Keratinocyte (primary cell): ENCODE measurements at regions not wholly inside any gene's neighbourhood (a gene's known extent, or its start where the extent isn't known, plus 50 kb on each side); places are given as distances from the start of the nearest gene placed in this dataset.

Source experiments
- DNase-seq: peaks from one replicate; pipeline ENCODE4 v3.0.0-alpha.2; 2011; ENCODE audit warnings: low read depth, missing footprints, low spot score
- FAIRE-seq: peaks from 2 replicates; lab custom pipeline; 2011; peaks lifted over from hg19 to GRCh38; lab: Jason Lieb, UNC
- H2AFZ ChIP-seq: 2 replicates; pipeline ENCODE4 v1.6.0; 2012; ENCODE audit warnings: low read length, control low read depth, inconsistent platforms; ENCODE audit not compliant: control insufficient read depth
- H3K27ac ChIP-seq: 2 replicates; pipeline ENCODE4 v1.5.1; 2011; ENCODE audit warnings: low read length; ENCODE audit not compliant: control insufficient read depth, insufficient read depth
- H3K27me3 ChIP-seq: 3 replicates; pipeline ENCODE4 v1.6.0; 2011; ENCODE audit warnings: low read length; ENCODE audit not compliant: control insufficient read depth, insufficient read depth; ENCODE audit errors: extremely low read depth
- H3K36me3 ChIP-seq, 2 experiments: 2 replicates in 1 of 2; 3 replicates in 1 of 2; pipeline ENCODE4 v1.5.1; 2011; ENCODE audit warnings: low read length in 2 of 2, mild to moderate bottlenecking in 1 of 2; ENCODE audit not compliant: control insufficient read depth in 2 of 2, insufficient read depth in 2 of 2; ENCODE audit errors: extremely low read depth in 1 of 2
- H3K4me1 ChIP-seq: 3 replicates; pipeline ENCODE4 v1.5.1; 2011; ENCODE audit warnings: low read length; ENCODE audit not compliant: control insufficient read depth, insufficient read depth; ENCODE audit errors: extremely low read depth
- H3K4me2 ChIP-seq: 3 replicates; pipeline ENCODE4 v1.6.0; 2011; ENCODE audit warnings: low read depth, low read length; ENCODE audit not compliant: control insufficient read depth, insufficient read depth; ENCODE audit errors: extremely low read depth
- H3K4me3 ChIP-seq, 3 experiments: fragments of 200-600 bp in 1 of 3; sonication (generic) in 1 of 3; 2 replicates in 2 of 3; 3 replicates in 1 of 3; pipeline ENCODE4 v1.5.1; 2011 to 2016; ENCODE audit warnings: low read length in 3 of 3, mild to moderate bottlenecking in 3 of 3, control low read depth in 2 of 3, inconsistent platforms in 1 of 3, low read depth in 1 of 3, mixed read lengths in 1 of 3, mixed run types in 1 of 3, moderate library complexity in 1 of 3; ENCODE audit not compliant: control insufficient read depth in 2 of 3, insufficient read depth in 2 of 3; ENCODE audit errors: extremely low read depth in 1 of 3
- H3K79me2 ChIP-seq: 2 replicates; pipeline ENCODE4 v1.6.0; 2012; ENCODE audit warnings: low read length; ENCODE audit not compliant: control insufficient read depth, insufficient read depth
- H3K9ac ChIP-seq: 3 replicates; pipeline ENCODE4 v1.6.0; 2011; ENCODE audit warnings: low read length; ENCODE audit not compliant: control insufficient read depth, insufficient read depth; ENCODE audit errors: extremely low read depth
- H3K9me1 ChIP-seq: 3 replicates; pipeline ENCODE4 v1.6.0; 2011; ENCODE audit warnings: low read length; ENCODE audit not compliant: control insufficient read depth, insufficient read depth; ENCODE audit errors: extremely low read depth
- H3K9me3 ChIP-seq: 2 replicates; pipeline ENCODE4 v1.5.1; 2012; ENCODE audit warnings: low read depth, low read length; ENCODE audit not compliant: control insufficient read depth
- H4K20me1 ChIP-seq: 3 replicates; pipeline ENCODE4 v1.6.0; 2011; ENCODE audit warnings: low read length; ENCODE audit not compliant: control insufficient read depth, insufficient read depth; ENCODE audit errors: extremely low read depth
- CTCF ChIP-seq, 3 experiments: IDR thresholded peaks in 1 of 3; conservative IDR thresholded peaks in 1 of 3; optimal IDR thresholded peaks in 1 of 3; 2 replicates in 2 of 3; 3 replicates in 1 of 3; pipeline versions ENCODE3 to v1.5.1; 2011; ENCODE audit warnings: low read length in 3 of 3, mild to moderate bottlenecking in 3 of 3, moderate library complexity in 2 of 3, control low read depth in 1 of 3, inconsistent platforms in 1 of 3; ENCODE audit not compliant: insufficient read depth in 2 of 3; ENCODE audit errors: extremely low read depth in 1 of 3
- EZH2 ChIP-seq: IDR thresholded peaks from one replicate; pipeline ENCODE4 v1.6.1; 2012; ENCODE audit warnings: inconsistent platforms, mild to moderate bottlenecking, low read length, moderate library complexity
- dilution Hi-C: fragments of 300-500 bp; cut with MboI; formaldehyde crosslinking; loops from one replicate; pipeline ENCODE4 v1.7.0; 2020; ENCODE audit warnings: low sequenced_read_pairs; ENCODE audit not compliant: extremely low pct_ligation_motif_present

GRCh38 chr5:63409737-63410136 lies 552.5 kb downstream of the HTR1A start:
- dilution Hi-C loops, result no loop called here
- no peaks in the 10 kb centered on the region for H3K36me3 ChIP-seq
- FAIRE-seq, result no peak

GRCh38 chr5:63408984-63409383 lies 553.3 kb downstream of the HTR1A start:
- Histone ChIP-seq H3K27me3 (no peaks in the 10 kb centered on the region), H3K36me3 (no peaks in the 10 kb centered on the region), H3K9me3 (no peaks in the 10 kb centered on the region), H3K27ac (no peak overlapping the region), H2AFZ (no peak overlapping the region), H3K9me1 (no peaks in the 10 kb centered on the region), H3K79me2 (no peaks in the 10 kb centered on the region), H4K20me1 (no peaks in the 10 kb centered on the region), H3K4me2 (no peak overlapping the region), H3K4me3 (no peak overlapping the region), H3K9ac (no peak overlapping the region), H3K4me1 (no peaks in the 10 kb centered on the region)
- no peak for TF ChIP-seq EZH2
- TF ChIP-seq CTCF (optimal IDR thresholded peaks at IDR 0.05 in 1 of 3, IDR thresholded peaks at IDR 0.05 in 1 of 3, conservative IDR thresholded peaks at IDR 0.05 in 1 of 3; ENCODE audit: extremely low read depth in 1 of 3, insufficient read depth in 2 of 3, low read length in 3 of 3), result no peak
- dilution Hi-C loops, result no loop called here
- DNase-seq (no peak), FAIRE-seq (no peak)

More at GRCh38 chr5:63409737-63410136, 552.5 kb downstream of the HTR1A start:
- H4K20me1 ChIP-seq, result no peaks in the 10 kb centered on the region
- no peak overlapping the region for H2AFZ ChIP-seq
- H3K9me3 ChIP-seq, result no peaks in the 10 kb centered on the region
- H3K27ac ChIP-seq, result no peak overlapping the region
- H3K4me3 ChIP-seq, result no peak overlapping the region
- H3K79me2 ChIP-seq, result no peaks in the 10 kb centered on the region
- no peak overlapping the region for H3K4me2 ChIP-seq
- H3K9me1 ChIP-seq, result no peaks in the 10 kb centered on the region
- TF ChIP-seq EZH2, result no peak
- TF ChIP-seq CTCF (optimal IDR thresholded peaks at IDR 0.05 in 1 of 3, IDR thresholded peaks at IDR 0.05 in 1 of 3, conservative IDR thresholded peaks at IDR 0.05 in 1 of 3; ENCODE audit: extremely low read depth in 1 of 3, insufficient read depth in 2 of 3, low read length in 3 of 3), result no peak
- no peaks in the 10 kb centered on the region for H3K4me1 ChIP-seq
- DNase-seq, result no peak
- H3K27me3 ChIP-seq, result no peaks in the 10 kb centered on the region
- H3K9ac ChIP-seq, result no peak overlapping the region
